Activated CD4-positive, alpha-beta T cell treated with anti-CD3 and anti-CD28 coated beads for 36 hours (primary cell): ENCODE measurements at regions not wholly inside any gene's neighbourhood (a gene's known extent, or its start where the extent isn't known, plus 50 kb on each side); places are given as distances from the start of the nearest gene placed in this dataset.

Experiments used
- ATAC-seq: fragments of 200-7000 bp; cut with Tn5 transposase; one replicate; pipeline ENCODE4 v1.10.0; 2021; ENCODE audit warnings: mild to moderate bottlenecking, moderate library complexity
- CTCF ChIA-PET: fragments of 350-600 bp; sonication (Branson Sonifier 250); formaldehyde crosslinking; loops from one replicate; lab custom pipeline; 2021; ENCODE audit warnings: antibody characterized with exemption; lab: Charles Lee
- POLR2A ChIA-PET: fragments of 350-600 bp; sonication (Branson Sonifier 250); formaldehyde crosslinking; loops from one replicate; lab custom pipeline; 2021; ENCODE audit warnings: antibody characterized with exemption, inconsistent platforms; lab: Charles Lee
- DNase-seq: peaks from one replicate; pipeline ENCODE4 v3.0.0-alpha.2; 2020
- H3K27ac Mint-ChIP-seq: one replicate; pipeline ENCODE4 v1.8.0; 2021; ENCODE audit warnings: mixed read lengths
- H3K27me3 Mint-ChIP-seq: one replicate; pipeline ENCODE4 v1.8.0; 2021; ENCODE audit warnings: mixed read lengths
- H3K36me3 Mint-ChIP-seq: one replicate; pipeline ENCODE4 v1.8.0; 2021; ENCODE audit warnings: low read depth, mixed read lengths
- H3K4me1 Mint-ChIP-seq: one replicate; pipeline ENCODE4 v1.8.0; 2021; ENCODE audit warnings: mixed read lengths
- H3K4me3 Mint-ChIP-seq: one replicate; pipeline ENCODE4 v1.8.0; 2021; ENCODE audit warnings: mild to moderate bottlenecking, moderate library complexity, mixed read lengths
- H3K9me3 Mint-ChIP-seq: one replicate; pipeline ENCODE4 v1.8.0; 2021; ENCODE audit warnings: low read depth, mixed read lengths
- intact Hi-C, 2 experiments: fragments of 100-400 bp; cut with DNase I in 1 of 2; cut with micrococcal nuclease in 1 of 2; formaldehyde crosslinking; loops; one replicate each; pipeline versions ENCODE4 v1.14.2 to v1.15.1; 2022 to 2024; cut with DNase I, micrococcal nuclease

DNA sequence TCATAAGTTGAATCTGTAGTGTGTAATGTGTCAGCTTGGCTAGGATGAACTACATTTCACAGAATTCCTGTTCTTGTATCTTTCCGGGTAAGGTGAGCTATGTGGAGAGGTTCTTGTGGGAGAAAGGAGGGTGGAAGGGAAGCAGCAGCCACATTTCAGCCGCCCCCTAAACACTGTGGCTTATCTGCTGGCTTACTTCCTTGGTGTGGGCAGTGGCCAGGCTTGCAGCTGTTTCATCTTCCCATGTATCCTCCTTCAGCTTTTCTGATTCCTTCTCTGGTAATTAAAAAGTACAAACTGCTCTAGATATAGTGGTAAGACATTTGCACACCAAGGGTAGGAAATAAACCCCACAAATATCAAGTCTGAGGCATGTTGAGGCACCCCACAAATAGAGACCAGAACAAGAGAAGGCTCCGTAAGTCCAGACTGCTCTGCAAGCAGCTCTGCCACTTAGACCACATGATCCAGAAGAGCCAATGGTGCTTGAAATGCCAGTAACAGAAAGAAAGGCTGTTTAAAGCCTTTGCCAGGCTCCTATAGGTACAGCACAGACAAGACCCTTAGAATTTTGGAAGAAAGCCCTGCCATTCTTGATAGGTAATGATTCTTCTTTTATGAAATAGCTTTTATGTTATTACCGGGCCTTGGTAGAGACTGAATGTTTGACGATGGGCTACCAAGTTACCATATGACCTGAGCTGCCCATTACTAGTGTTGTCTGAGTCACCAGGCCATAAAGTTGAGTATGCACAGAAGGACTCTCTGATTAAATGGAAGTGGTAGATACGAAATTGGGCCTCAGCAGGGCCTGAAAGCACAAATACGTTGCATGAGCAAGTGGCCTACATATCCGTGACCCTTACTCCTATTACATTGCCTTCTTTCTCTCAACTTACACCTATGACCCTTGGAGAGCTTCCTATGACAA is 215.0 kb upstream of the SGK1 start:
- H3K27me3 Mint-ChIP-seq, result no peaks in the 10 kb centered on the region
- no peak for ATAC-seq
- intact Hi-C loops, result loop anchor here in 1 of 2 experiments (5.0 kb wide), 1 partner anchor 361 kb away; no protein-coding TSS in a partner anchor
- peaks cover 25% of the 10 kb centered on the region for H3K4me1 Mint-ChIP-seq
- no peak for DNase-seq
- peaks cover 1% of the 10 kb centered on the region for H3K36me3 Mint-ChIP-seq
- peaks cover 2% of the 10 kb centered on the region for H3K9me3 Mint-ChIP-seq
- no peak overlapping the region for H3K27ac Mint-ChIP-seq
- ChIA-PET POLR2A (interaction anchor here (0.7 kb wide), 1 partner anchor 742 kb away, joined by 6 read pairs; no protein-coding TSS in a partner anchor), CTCF (interaction anchor here (0.6 to 0.7 kb wide), 2 partner anchors 287 to 380 kb away, joined by 3 to 4 read pairs; no protein-coding TSS in a partner anchor)
- no peak overlapping the region for H3K4me3 Mint-ChIP-seq

DNA sequence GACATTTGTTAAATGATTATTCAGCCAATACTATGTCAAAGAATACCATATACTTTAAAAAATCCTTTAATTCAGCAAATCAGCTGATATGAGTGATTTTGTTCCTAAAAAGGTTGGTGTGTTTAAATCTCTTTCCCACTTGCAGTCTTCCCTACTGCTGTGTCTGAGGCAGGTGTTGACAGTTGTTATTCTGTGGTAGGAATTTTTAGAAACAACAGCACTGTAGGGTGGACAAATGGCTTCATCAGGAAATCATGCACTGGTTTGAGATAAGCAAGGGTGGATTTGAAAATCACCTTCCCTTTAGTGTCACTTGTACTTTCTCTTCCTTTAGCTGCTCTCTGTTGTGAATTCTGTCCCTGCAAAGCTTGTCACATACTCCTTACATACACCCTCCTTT is 213.7 kb upstream of the SGK1 start:
- Mint-ChIP-seq H3K9me3 (peaks cover 2% of the 10 kb centered on the region), H3K27ac (no peak overlapping the region), H3K4me3 (no peak overlapping the region), H3K27me3 (no peaks in the 10 kb centered on the region), H3K36me3 (peaks cover 1% of the 10 kb centered on the region), H3K4me1 (peaks cover 25% of the 10 kb centered on the region)
- DNase-seq (no peak), ATAC-seq (no peak)
- ChIA-PET POLR2A (no interaction called here), CTCF (no interaction called here)
- intact Hi-C loops, result loop anchor here in 1 of 2 experiments (5.0 kb wide), 1 partner anchor 359 kb away; no protein-coding TSS in a partner anchor

DNA sequence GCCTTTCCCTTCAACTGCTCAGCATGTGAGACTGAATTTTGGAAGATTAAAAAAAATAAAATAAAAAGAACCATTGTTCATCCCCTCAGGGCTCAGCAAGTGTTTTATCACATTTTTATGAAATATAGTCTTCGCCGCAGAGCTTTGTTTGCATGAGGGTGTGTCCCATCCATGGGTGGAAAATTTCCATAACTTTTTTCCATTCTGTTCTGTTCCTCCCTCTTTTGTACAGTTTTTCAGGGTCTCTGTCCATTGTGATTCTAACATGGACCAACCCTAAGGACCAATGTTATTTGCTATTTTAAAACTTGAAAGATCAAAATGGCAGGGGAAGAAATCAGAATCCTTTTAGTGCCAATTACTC is 213.3 kb upstream of the SGK1 start:
- peaks cover 2% of the 10 kb centered on the region for H3K9me3 Mint-ChIP-seq
- no peaks in the 10 kb centered on the region for H3K27me3 Mint-ChIP-seq
- H3K4me3 Mint-ChIP-seq, result no peak overlapping the region
- no peak overlapping the region for H3K27ac Mint-ChIP-seq
- POLR2A ChIA-PET, result no interaction called here
- peaks cover 1% of the 10 kb centered on the region for H3K36me3 Mint-ChIP-seq
- H3K4me1 Mint-ChIP-seq, result peaks cover 25% of the 10 kb centered on the region
- intact Hi-C loops, result loop anchor here in 1 of 2 experiments (5.0 kb wide), 1 partner anchor 359 kb away; no protein-coding TSS in a partner anchor
- ATAC-seq, result no peak
- no peak for DNase-seq
- CTCF ChIA-PET, result interaction anchor here (0.6 kb wide), 1 partner anchor 72 kb away, joined by 3 read pairs; no protein-coding TSS in a partner anchor

DNA sequence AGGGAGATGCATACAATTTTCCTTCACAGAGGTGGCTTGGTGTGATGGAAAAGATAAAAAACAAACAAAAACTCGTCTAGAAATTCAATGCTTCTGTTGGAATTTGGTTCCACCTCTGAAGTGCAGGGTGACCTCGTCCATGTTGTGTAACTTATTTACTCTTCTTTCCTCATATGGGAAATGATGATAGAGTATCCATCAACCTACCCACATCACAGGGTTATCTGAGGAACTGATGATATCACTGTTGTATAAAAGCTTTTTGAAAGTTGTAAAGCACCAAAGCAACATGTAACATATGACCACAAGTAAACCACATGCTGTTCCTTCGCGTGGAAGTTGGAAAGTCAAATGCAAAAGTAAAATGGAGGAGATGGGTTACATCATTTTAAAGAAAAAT is 212.0 kb upstream of the SGK1 start:
- POLR2A ChIA-PET, result no interaction called here
- H3K4me3 Mint-ChIP-seq, result no peak overlapping the region
- intact Hi-C loops, result loop anchor here in 1 of 2 experiments (5.0 to 10.0 kb wide), 2 partner anchors 105 to 358 kb away; no protein-coding TSS in a partner anchor

DNA sequence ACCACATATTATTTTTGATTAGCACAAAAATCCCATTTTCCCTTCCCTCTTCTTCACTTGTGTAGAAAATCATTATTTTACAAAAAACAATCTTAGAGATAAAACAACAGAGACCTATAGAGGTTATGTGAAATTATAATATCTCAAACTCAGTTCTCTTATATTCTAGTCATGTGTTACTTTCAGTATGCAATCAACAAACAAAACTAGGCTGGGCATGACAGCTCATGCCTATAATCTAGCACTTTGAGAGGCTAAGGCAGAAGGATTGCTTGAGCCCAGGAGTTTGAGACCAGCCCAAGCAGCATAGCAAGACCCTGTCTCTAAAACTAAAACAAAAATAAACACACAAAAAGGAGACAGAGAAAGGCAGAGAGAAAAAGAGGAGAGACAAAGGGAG is 211.4 kb upstream of the SGK1 start:
- H3K9me3 Mint-ChIP-seq, result peaks cover 2% of the 10 kb centered on the region
- peak; percentile 49 for ATAC-seq
- no peak overlapping the region for H3K4me3 Mint-ChIP-seq
- peak overlapping the region; percentile 71 for H3K27ac Mint-ChIP-seq
- ChIA-PET CTCF (no interaction called here), POLR2A (interaction anchor here (0.7 kb wide), 1 partner anchor 104 kb away, joined by 13 read pairs; no protein-coding TSS in a partner anchor)
- intact Hi-C loops, result loop anchor here in 1 of 2 experiments (10.0 kb wide), 1 partner anchor 105 kb away; no protein-coding TSS in a partner anchor
- peaks cover 19% of the 10 kb centered on the region for H3K4me1 Mint-ChIP-seq
- peaks cover 1% of the 10 kb centered on the region for H3K36me3 Mint-ChIP-seq
- no peaks in the 10 kb centered on the region for H3K27me3 Mint-ChIP-seq
- DNase-seq, result no peak

More for the DNA sequence above, 212.0 kb upstream of the SGK1 start:
- Mint-ChIP-seq H3K27me3 (no peaks in the 10 kb centered on the region), H3K27ac (no peak overlapping the region), H3K4me1 (peaks cover 24% of the 10 kb centered on the region), H3K36me3 (peaks cover 1% of the 10 kb centered on the region), H3K9me3 (peaks cover 2% of the 10 kb centered on the region)
- DNase-seq (no peak), ATAC-seq (no peak)
- CTCF ChIA-PET, result no interaction called here

DNA sequence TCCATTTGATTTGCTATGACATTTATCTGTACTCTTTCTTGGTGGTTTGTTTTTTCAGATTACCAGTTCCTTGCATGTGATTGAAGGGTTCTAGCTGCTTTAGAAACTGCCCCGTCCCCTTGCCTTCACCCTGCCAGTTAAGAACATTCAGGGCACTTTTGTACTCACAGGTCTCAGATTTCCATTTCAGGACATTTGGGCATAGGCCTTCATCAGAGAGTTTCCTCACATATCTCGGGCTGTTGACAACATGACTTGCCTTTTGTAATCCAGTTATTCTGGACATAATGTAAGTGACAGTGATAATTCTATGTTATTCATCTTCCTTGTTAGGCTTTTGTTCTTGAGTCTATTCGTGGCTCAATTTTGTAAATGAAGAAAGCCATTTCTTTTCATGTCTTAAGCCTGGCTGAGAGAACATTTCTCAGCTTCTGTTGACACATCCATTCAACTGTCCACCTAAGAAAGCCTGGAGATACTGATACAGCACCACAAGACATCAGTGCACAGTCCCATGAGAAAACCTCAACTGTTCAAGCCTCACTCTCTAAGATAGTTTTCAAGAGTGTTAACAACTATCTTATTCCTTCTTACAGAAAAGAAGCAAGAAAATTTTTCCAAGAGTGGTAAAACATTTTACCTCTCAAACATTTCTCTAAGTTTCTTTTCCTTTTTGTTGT is 209.3 kb upstream of the SGK1 start:
- Mint-ChIP-seq H3K27ac (no peak overlapping the region), H3K9me3 (peaks cover 2% of the 10 kb centered on the region), H3K4me1 (peaks cover 24% of the 10 kb centered on the region), H3K36me3 (peaks cover 1% of the 10 kb centered on the region), H3K4me3 (no peak overlapping the region), H3K27me3 (no peaks in the 10 kb centered on the region)
- DNase-seq (no peak), ATAC-seq (no peak)
- intact Hi-C loops, result loop anchor here in 1 of 2 experiments (10.0 kb wide), 1 partner anchor 108 kb away; no protein-coding TSS in a partner anchor
- CTCF ChIA-PET, result no interaction called here
- POLR2A ChIA-PET, result no interaction called here

DNA sequence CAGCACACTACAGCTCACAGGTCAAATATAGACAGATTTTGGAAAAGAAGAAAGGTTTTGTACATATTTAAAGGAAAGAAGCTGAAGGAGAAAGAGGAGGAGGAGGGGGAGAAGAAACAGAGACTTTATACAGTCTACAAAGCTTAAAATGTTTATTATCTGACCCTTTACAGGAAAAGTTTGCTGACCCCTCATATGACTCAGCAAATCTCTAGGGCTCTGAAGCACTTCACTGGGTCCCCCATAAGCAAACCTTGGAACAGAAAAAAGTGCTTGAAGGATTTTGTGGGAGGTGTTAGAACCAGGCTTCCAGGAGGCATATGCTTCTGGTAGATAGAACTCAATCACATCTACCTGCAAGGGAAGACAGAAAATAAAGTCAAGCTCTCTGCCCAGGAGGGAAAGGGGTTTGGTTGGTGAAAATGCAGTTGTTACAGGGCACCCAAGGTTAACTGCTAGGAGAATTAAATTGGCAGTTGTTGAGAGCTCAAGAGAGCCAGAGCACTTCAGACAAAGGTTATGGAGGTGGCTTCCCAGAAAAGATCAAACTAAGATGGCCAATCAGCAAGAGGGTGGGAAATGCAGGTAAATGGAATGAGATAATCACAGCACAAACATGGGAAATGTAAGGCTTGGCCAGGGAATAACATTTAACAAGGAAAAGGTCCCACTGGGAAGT is 207.4 kb upstream of the SGK1 start:
- Mint-ChIP-seq H3K4me1 (peaks cover 29% of the 10 kb centered on the region), H3K9me3 (peaks cover 2% of the 10 kb centered on the region), H3K4me3 (no peak overlapping the region), H3K27ac (no peak overlapping the region), H3K36me3 (peaks cover 1% of the 10 kb centered on the region), H3K27me3 (no peaks in the 10 kb centered on the region)
- ATAC-seq (no peak), DNase-seq (no peak)
- intact Hi-C loops, result loop anchor here in 1 of 2 experiments (10.0 kb wide), 1 partner anchor 109 kb away; no protein-coding TSS in a partner anchor
- POLR2A ChIA-PET, result no interaction called here
- CTCF ChIA-PET, result no interaction called here

DNA sequence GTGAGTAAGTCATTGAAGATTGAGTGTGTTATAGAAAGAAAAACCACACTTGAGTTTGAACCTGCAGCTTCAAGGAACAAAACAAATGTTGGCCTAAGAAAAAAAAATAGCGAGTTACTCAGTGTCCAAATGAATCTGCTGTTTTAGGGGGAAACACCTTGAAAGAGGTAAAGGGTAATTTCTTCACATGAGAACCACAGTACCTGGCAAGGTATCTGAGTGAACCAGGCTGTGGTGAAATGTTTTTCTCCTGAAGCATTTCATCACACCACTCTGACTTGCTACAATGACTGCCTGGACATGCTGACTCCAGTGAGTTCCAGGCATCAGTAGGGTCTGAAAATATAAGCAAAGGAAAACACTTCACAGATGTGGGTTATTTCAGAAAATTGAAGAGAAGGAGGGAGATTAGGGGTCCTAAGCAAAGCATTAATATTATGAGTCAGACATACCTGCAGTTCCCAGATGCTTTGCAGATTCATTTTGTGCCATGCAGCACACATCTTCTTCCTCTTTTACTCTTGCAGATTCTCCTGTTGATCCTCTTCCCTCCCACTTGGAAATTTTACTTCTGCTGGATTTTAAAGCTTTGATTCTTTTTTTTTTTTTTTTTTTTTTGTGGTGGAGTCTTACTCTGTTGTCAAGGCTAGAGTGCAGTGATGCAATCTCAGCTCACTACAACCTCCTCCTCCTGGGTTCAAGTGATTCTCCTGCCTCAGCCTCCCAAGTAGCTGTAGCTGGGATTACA is 206.2 kb upstream of the SGK1 start:
- intact Hi-C loops, result loop anchor here in 1 of 2 experiments (10.0 kb wide), 1 partner anchor 111 kb away; no protein-coding TSS in a partner anchor
- ATAC-seq (peak; percentile 60), DNase-seq (no peak)
- Mint-ChIP-seq H3K4me3 (no peak overlapping the region), H3K27ac (no peak overlapping the region), H3K36me3 (no peaks in the 10 kb centered on the region), H3K27me3 (no peaks in the 10 kb centered on the region), H3K9me3 (no peaks in the 10 kb centered on the region), H3K4me1 (peaks cover 29% of the 10 kb centered on the region)
- ChIA-PET POLR2A (no interaction called here), CTCF (interaction anchor here (0.5 to 1.6 kb wide), 3 partner anchors 19 to 207 kb away, joined by 3 to 4 read pairs (median 3); no protein-coding TSS in a partner anchor)

DNA sequence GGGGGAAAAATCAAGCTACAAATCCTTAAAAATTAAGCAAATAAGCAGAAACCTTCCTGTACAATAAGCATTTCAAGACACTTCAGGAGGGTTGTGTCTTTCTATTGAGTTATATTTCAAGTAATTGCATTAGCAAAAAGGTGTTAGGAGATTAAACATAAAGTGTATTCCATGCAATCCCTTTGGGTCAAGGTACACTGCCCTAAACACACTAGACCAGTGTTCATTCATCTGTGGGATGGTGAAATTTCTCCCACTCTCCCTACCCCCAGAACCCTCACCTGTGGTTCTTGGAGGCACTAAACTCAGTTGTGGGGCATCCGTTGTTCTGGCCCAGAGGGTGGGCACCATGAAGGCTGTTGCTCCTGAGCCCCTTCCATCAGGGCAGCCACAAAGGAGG is 205.1 kb upstream of the SGK1 start:
- CTCF ChIA-PET, result interaction anchor here (0.5 to 1.6 kb wide), 3 partner anchors 9 to 982 kb away, joined by 4 to 5 read pairs (median 4); no protein-coding TSS in a partner anchor
- no peak overlapping the region for H3K4me3 Mint-ChIP-seq
- no peak for ATAC-seq
- no peaks in the 10 kb centered on the region for H3K9me3 Mint-ChIP-seq
- no peak for DNase-seq
- no peaks in the 10 kb centered on the region for H3K36me3 Mint-ChIP-seq
- no peaks in the 10 kb centered on the region for H3K27me3 Mint-ChIP-seq
- intact Hi-C loops, result loop anchor here in 1 of 2 experiments (10.0 kb wide), 1 partner anchor 112 kb away; no protein-coding TSS in a partner anchor
- peaks cover 33% of the 10 kb centered on the region for H3K4me1 Mint-ChIP-seq
- H3K27ac Mint-ChIP-seq, result no peak overlapping the region
- POLR2A ChIA-PET, result no interaction called here

DNA sequence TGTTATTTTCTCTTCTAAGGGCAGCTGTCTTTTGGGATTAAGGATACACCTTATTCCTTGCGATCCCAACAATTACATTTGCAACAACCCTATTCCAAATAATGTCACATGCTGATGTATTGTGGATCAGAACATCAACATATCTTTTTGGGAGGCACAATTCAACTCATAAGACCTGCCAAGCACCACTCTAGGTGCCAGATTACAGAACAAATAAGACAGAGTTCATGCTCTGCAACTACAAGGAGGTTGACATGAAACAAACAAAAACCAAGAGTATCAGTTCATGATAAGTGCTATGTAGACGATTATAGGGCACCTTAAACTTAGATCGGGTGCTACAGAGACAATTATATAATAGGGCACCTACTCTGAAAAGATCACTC is 203.2 kb upstream of the SGK1 start:
- ChIA-PET POLR2A (no interaction called here), CTCF (interaction anchor here (0.9 kb wide), 1 partner anchor 18 kb away, joined by 3 read pairs; no protein-coding TSS in a partner anchor)
- ATAC-seq, result no peak
- no peaks in the 10 kb centered on the region for H3K36me3 Mint-ChIP-seq
- no peak overlapping the region for H3K4me3 Mint-ChIP-seq
- intact Hi-C loops, result loop anchor here in 1 of 2 experiments (10.0 kb wide), 1 partner anchor 114 kb away; no protein-coding TSS in a partner anchor
- no peaks in the 10 kb centered on the region for H3K27me3 Mint-ChIP-seq
- H3K27ac Mint-ChIP-seq, result peak overlapping the region; percentile 59
- H3K9me3 Mint-ChIP-seq, result no peaks in the 10 kb centered on the region
- H3K4me1 Mint-ChIP-seq, result peaks cover 33% of the 10 kb centered on the region
- DNase-seq, result no peak
